IMR-90 (cell line): ENCODE measurements at regions not wholly inside any gene's neighbourhood (a gene's known extent, or its start where the extent isn't known, plus 50 kb on each side); places are given as distances from the start of the nearest gene placed in this dataset.

ENCODE experiments used
- ATAC-seq: fragments of 200-7000 bp; cut with Tn5 transposase; 2 replicates; pipeline ENCODE4 v1.9.1; 2020; ENCODE audit warnings: low read depth, mild to moderate bottlenecking, moderate library complexity
- BruUV-seq: library from RNA; stranded (reverse); fragments of 400-500 nt; replicated peaks from 2 replicates; lab custom pipeline; 2021; lab: Mats Ljungman, UMichigan
- CTCF ChIA-PET: fragments of 300-600 bp; formaldehyde crosslinking; extraction: SDS; loops from one replicate; lab custom pipeline; 2021; ENCODE audit warnings: antibody characterized with exemption; lab: Yijun Ruan, JAX
- POLR2A ChIA-PET: fragments of 300-600 bp; sonication (Branson Sonifier 250); formaldehyde crosslinking; loops from one replicate; lab custom pipeline; 2022; ENCODE audit warnings: antibody characterized with exemption; ENCODE audit not compliant: unreplicated experiment; lab: Charles Lee
- DNase-seq: peaks from one replicate; pipeline ENCODE4 v3.0.0; 2013
- H2AFZ ChIP-seq: replicated peaks from 2 replicates; pipeline ENCODE3; 2013; ENCODE audit warnings: low read length, mild to moderate bottlenecking; ENCODE audit not compliant: poor library complexity
- H2AK5ac ChIP-seq: 2 replicates; pipeline ENCODE4 v1.6.1; 2013; ENCODE audit warnings: low read depth, low read length, inconsistent platforms
- H2AK9ac ChIP-seq: replicated peaks from 2 replicates; pipeline ENCODE3; 2013; ENCODE audit warnings: mild to moderate bottlenecking, low read depth, low read length, moderate library complexity; ENCODE audit not compliant: poor library complexity
- H2BK120ac ChIP-seq: 2 replicates; pipeline ENCODE4 v1.6.1; 2013; ENCODE audit warnings: low read depth, low read length, inconsistent platforms
- H2BK15ac ChIP-seq: 3 replicates; pipeline ENCODE4 v1.6.1; 2013; ENCODE audit warnings: low read depth, low read length, inconsistent platforms
- H2BK20ac ChIP-seq: 2 replicates; pipeline ENCODE4 v1.6.1; 2013; ENCODE audit warnings: low read depth, mild to moderate bottlenecking, inconsistent platforms, low read length, moderate library complexity
- H2BK5ac ChIP-seq: 2 replicates; pipeline ENCODE4 v1.6.1; 2013; ENCODE audit warnings: mild to moderate bottlenecking, low read depth, low read length, inconsistent platforms; ENCODE audit not compliant: poor library complexity, severe bottlenecking
- H3K14ac ChIP-seq: replicated peaks from 2 replicates; pipeline ENCODE4 v1.6.1; 2013; ENCODE audit warnings: low read depth, low read length, inconsistent platforms
- H3K18ac ChIP-seq: 2 replicates; pipeline ENCODE4 v1.6.1; 2013; ENCODE audit warnings: low read depth, low read length, control low read depth
- H3K23ac ChIP-seq: 2 replicates; pipeline ENCODE4 v1.6.1; 2013; ENCODE audit warnings: low read depth, low read length, inconsistent platforms
- H3K27ac ChIP-seq: 2 replicates; pipeline ENCODE4 v1.5.1; 2013; ENCODE audit warnings: mild to moderate bottlenecking, control low read depth, low read length; ENCODE audit not compliant: insufficient read depth
- H3K27me3 ChIP-seq: 2 replicates; pipeline ENCODE4 v1.6.1; 2013; ENCODE audit warnings: low read length; ENCODE audit not compliant: control insufficient read depth, insufficient read depth
- H3K36me3 ChIP-seq: 2 replicates; pipeline ENCODE4 v1.6.1; 2013; ENCODE audit warnings: low read length, mixed read lengths; ENCODE audit not compliant: control insufficient read depth, insufficient read depth
- H3K4ac ChIP-seq: 2 replicates; pipeline ENCODE4 v1.6.1; 2013; ENCODE audit warnings: low read depth, low read length, inconsistent platforms
- H3K4me1 ChIP-seq: 2 replicates; pipeline ENCODE4 v1.6.1; 2013; ENCODE audit warnings: low read length, mixed read lengths; ENCODE audit not compliant: control insufficient read depth, insufficient read depth
- H3K4me2 ChIP-seq: 2 replicates; pipeline ENCODE4 v1.6.1; 2013; ENCODE audit warnings: low read depth, mild to moderate bottlenecking, control low read depth, low read length, moderate library complexity
- H3K4me3 ChIP-seq: 2 replicates; pipeline ENCODE4 v1.5.1; 2013; ENCODE audit warnings: low read depth, mild to moderate bottlenecking, control low read depth, low read length, moderate library complexity; ENCODE audit not compliant: insufficient read depth
- H3K56ac ChIP-seq: 2 replicates; pipeline ENCODE4 v1.6.1; 2013; ENCODE audit warnings: low read length, inconsistent platforms; ENCODE audit not compliant: insufficient read depth; ENCODE audit errors: extremely low read depth
- H3K79me1 ChIP-seq, 2 experiments: 2 replicates each; pipeline ENCODE4 v1.6.1; 2013; ENCODE audit warnings: low read length in 2 of 2, inconsistent platforms in 1 of 2, low read depth in 1 of 2
- H3K9ac ChIP-seq: 2 replicates; pipeline ENCODE4 v1.6.1; 2013; ENCODE audit warnings: low read depth, low read length, control low read depth
- H3K9me1 ChIP-seq: 2 replicates; pipeline ENCODE4 v1.6.1; 2013; ENCODE audit warnings: low read length, inconsistent platforms; ENCODE audit not compliant: insufficient read depth
- H3K9me3 ChIP-seq: 2 replicates; pipeline ENCODE4 v1.6.1; 2013; ENCODE audit warnings: low read length; ENCODE audit not compliant: control insufficient read depth, insufficient read depth
- H4K20me1 ChIP-seq: 2 replicates; pipeline ENCODE4 v1.6.1; 2013; ENCODE audit warnings: low read length, inconsistent platforms; ENCODE audit not compliant: insufficient read depth
- H4K5ac ChIP-seq: 2 replicates; pipeline ENCODE4 v1.6.1; 2013; ENCODE audit warnings: mild to moderate bottlenecking, low read depth, low read length, control low read depth
- H4K8ac ChIP-seq, 2 experiments: 2 replicates each; pipeline ENCODE4 v1.6.1; 2013; ENCODE audit warnings: low read depth in 2 of 2, low read length in 2 of 2, control low read depth in 1 of 2, inconsistent platforms in 1 of 2
- H4K91ac ChIP-seq: 2 replicates; pipeline ENCODE4 v1.6.1; 2013; ENCODE audit warnings: low read depth, low read length, inconsistent platforms; ENCODE audit not compliant: insufficient read depth
- FOS ChIP-seq: fragments of 150-350 bp; IDR thresholded peaks from 2 replicates; pipeline ENCODE4 v1.6.1; 2016; ENCODE audit warnings: low read depth, low read length
- POLR2A ChIP-seq: IDR thresholded peaks from 2 replicates; pipeline ENCODE4 v1.6.1; 2012; ENCODE audit warnings: mild to moderate bottlenecking, low read depth, low read length
- WGBS, 2 experiments: methylation state at CpG; one replicate each; pipeline versions ENCODE4 v1.1.5 to v1.1.7; 2013; ENCODE audit warnings: missing lambda C conversion rate in 2 of 2; ENCODE audit not compliant: insufficient read length in 1 of 2; ENCODE audit errors: extremely low coverage in 2 of 2; 5-methylcytosine and 5-hydroxymethylcytosine counted together
- dilution Hi-C: fragments of 300-500 bp; cut with HindIII; formaldehyde crosslinking; loops from one replicate; pipeline ENCODE4 v1.14.3; 2018; ENCODE audit warnings: low sequenced_read_pairs; ENCODE audit not compliant: unreplicated experiment
- in situ Hi-C: fragments of 300-500 bp; cut with MboI; formaldehyde crosslinking; loops from 3 replicates; pipeline ENCODE4 v1.14.3; 2019; ENCODE audit warnings: low sequenced_read_pairs, inconsistent platforms, mixed read lengths
- intact Hi-C: fragments of 100-400 bp; cut with micrococcal nuclease; formaldehyde crosslinking; loops from 2 replicates; pipeline ENCODE4 v1.10.0; 2022
- TF ChIP-seq, protein P1 (sequence below): fragments of 150-350 bp; IDR thresholded peaks from 2 replicates; pipeline ENCODE4 v1.6.1; 2017; ENCODE audit warnings: mild to moderate bottlenecking, antibody characterized with exemption, low read length, low read depth

DNA sequence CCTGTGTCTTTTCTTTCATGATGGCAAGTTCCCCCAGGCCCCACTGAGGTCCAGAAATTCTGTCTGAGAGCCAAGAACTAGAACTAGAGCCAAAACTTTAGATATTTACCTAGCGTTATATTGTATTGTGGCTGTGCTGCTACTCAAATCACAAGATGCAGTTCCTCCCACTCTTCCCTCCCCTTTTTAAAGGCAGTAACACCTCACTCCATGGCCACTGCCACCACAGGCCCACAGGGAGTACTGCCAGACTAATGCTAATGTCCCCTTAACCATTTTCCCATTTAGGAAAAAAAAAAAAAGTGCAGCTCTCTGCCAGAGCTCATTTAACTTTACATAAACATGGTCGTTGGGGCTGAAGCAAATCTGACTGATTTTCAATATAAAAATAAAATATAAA is 99.7 kb upstream of the KYNU start:
- Histone ChIP-seq H4K5ac (no peak overlapping the region), H2BK120ac (no peak overlapping the region), H3K18ac (no peak overlapping the region), H3K4me2 (no peak overlapping the region), H4K91ac (no peak overlapping the region), H2AK9ac (no peak overlapping the region), H4K20me1 (no peaks in the 10 kb centered on the region), H3K36me3 (no peaks in the 10 kb centered on the region), H3K9me3 (no peaks in the 10 kb centered on the region), H2BK20ac (no peak overlapping the region), H3K27me3 (no peaks in the 10 kb centered on the region; the same call in 1 of the 2 replicates), H3K4ac (no peak overlapping the region), H3K23ac (no peak overlapping the region), H3K14ac (no peak overlapping the region), H3K27ac (no peak overlapping the region), H2AK5ac (no peak overlapping the region), H3K4me1 (no peaks in the 10 kb centered on the region), H3K9ac (no peak overlapping the region), H3K9me1 (no peaks in the 10 kb centered on the region), H2BK5ac (no peak overlapping the region), H3K4me3 (no peak overlapping the region), H2AFZ (no peak overlapping the region), H2BK15ac (no peak overlapping the region), H4K8ac (no peak overlapping the region), H3K79me1 (no peaks in the 10 kb centered on the region), H3K56ac (no peak overlapping the region)
- in situ Hi-C loops: no loop called here
- no TSS peak for BruUV-seq
- dilution Hi-C loops: no loop called here
- DNase-seq: no peak
- WGBS, 2 experiments: no CpG with 5 or more reads among the region's 2 CpGs
- ChIA-PET CTCF (no interaction called here), POLR2A (no interaction called here)
- ATAC-seq: no peak
- intact Hi-C loops: no loop called here
- TF ChIP-seq FOS: no peak
- TF ChIP-seq, protein P1, sequence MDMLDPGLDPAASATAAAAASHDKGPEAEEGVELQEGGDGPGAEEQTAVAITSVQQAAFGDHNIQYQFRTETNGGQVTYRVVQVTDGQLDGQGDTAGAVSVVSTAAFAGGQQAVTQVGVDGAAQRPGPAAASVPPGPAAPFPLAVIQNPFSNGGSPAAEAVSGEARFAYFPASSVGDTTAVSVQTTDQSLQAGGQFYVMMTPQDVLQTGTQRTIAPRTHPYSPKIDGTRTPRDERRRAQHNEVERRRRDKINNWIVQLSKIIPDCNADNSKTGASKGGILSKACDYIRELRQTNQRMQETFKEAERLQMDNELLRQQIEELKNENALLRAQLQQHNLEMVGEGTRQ: no peak
- no peak for TF ChIP-seq POLR2A
